ENCODE measurements at regions not wholly inside any gene's neighbourhood (a gene's known extent, or its start where the extent isn't known, plus 50 kb on each side); places are given as distances from the start of the nearest gene placed in this dataset.

DNA sequence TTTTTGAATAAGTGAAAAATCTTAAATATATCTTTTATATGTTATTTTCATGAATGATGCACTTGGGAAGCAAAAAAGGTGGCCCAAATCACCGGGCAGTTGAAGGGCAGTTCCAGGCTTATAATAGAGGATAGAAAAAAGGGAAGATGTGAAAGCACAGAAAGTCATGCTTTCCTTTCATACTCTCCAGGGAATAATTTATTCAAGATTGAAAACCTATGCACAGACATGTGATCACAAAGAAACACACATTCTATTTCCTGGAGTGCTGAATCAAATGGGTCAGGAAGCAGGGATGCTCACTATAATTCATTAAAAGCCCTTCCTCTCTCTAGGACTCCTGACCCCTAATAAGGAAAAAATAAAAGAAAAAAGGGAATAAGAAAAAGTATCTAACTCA, 66.1 kb upstream of the USP38 start:
- Histone ChIP-seq H3K36me3 (no peaks in the 10 kb centered on the region), H3K27ac (no peak overlapping the region), H3K9me3 (no peaks in the 10 kb centered on the region), H3K4me1 (no peaks in the 10 kb centered on the region), H3K4me3 (no peak overlapping the region), H3K27me3 (no peaks in the 10 kb centered on the region)
- 79 to 89% methylated on average over 1 of the region's 1 CpG for WGBS, 2 donors
- TF ChIP-seq, protein P1, sequence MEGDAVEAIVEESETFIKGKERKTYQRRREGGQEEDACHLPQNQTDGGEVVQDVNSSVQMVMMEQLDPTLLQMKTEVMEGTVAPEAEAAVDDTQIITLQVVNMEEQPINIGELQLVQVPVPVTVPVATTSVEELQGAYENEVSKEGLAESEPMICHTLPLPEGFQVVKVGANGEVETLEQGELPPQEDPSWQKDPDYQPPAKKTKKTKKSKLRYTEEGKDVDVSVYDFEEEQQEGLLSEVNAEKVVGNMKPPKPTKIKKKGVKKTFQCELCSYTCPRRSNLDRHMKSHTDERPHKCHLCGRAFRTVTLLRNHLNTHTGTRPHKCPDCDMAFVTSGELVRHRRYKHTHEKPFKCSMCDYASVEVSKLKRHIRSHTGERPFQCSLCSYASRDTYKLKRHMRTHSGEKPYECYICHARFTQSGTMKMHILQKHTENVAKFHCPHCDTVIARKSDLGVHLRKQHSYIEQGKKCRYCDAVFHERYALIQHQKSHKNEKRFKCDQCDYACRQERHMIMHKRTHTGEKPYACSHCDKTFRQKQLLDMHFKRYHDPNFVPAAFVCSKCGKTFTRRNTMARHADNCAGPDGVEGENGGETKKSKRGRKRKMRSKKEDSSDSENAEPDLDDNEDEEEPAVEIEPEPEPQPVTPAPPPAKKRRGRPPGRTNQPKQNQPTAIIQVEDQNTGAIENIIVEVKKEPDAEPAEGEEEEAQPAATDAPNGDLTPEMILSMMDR (IDR thresholded peaks at IDR 0.05), result no peak
- TF ChIP-seq POLR2A (IDR thresholded peaks at IDR 0.05) (no peak), EP300 (IDR thresholded peaks at IDR 0.05) (no peak)
- no peak for DNase-seq (ENCODE audit: low spot score in 2 of 2)

DNA sequence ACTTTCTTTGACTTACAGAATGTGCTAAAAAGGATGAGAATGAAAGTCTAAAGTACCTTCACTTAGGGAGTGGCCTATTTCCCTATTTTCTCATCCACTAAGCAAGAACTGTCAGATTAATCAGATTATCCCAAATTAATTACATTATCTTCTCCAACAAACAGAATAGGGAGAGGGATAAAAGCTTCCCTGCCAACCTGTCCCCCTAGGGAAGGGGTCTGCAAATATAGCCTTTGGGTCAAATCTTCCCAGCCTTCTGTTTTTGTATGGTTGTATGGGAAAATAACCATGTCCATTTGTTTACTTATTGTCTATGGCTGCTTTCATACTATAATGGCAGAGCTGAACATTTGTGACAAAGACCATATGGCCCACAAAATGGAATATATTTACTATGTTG, 57.1 kb upstream of the USP38 start:
- Histone ChIP-seq H3K27ac (no peak overlapping the region), H3K9me3 (no peaks in the 10 kb centered on the region), H3K4me1 (no peaks in the 10 kb centered on the region), H3K27me3 (no peaks in the 10 kb centered on the region), H3K36me3 (no peaks in the 10 kb centered on the region), H3K4me3 (no peak overlapping the region)
- TF ChIP-seq POLR2A (IDR thresholded peaks at IDR 0.05), result no peak
- TF ChIP-seq, protein P1 (IDR thresholded peaks at IDR 0.05), result no peak
- no peak for TF ChIP-seq EP300 (IDR thresholded peaks at IDR 0.05)
- no peak for DNase-seq (ENCODE audit: low spot score in 2 of 2)

DNA sequence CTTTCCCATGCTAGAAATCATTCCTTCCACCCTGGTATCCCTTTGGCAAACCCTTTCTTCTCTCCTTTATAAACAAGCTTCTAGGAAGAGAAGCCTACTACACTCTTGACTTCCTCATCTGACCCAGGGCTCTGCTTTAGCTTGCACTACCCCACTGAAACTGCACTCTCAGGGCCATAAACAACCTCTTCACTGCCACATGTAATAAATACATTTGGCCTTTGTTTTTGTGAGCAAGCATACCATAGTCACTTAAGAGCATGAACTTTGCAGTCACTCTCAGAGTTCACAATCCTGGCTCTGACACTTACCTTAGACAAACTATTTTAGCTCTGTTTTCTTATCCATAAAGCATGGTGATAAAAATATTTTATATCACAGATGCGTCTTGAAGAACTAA, 50.7 kb upstream of the USP38 start:
- TF ChIP-seq, protein P1 (IDR thresholded peaks at IDR 0.05), result no peak
- TF ChIP-seq POLR2A (IDR thresholded peaks at IDR 0.05) (no peak), EP300 (IDR thresholded peaks at IDR 0.05) (no peak)
- no peak overlapping the region for H3K27ac ChIP-seq
- no peaks in the 10 kb centered on the region for H3K27me3 ChIP-seq
- no peaks in the 10 kb centered on the region for H3K36me3 ChIP-seq
- 79 to 89% methylated on average over 1 of the region's 1 CpG for WGBS, 2 donors
- no peak overlapping the region for H3K4me3 ChIP-seq
- H3K4me1 ChIP-seq, result no peaks in the 10 kb centered on the region
- no peak for DNase-seq (ENCODE audit: low spot score in 2 of 2)
- no peaks in the 10 kb centered on the region for H3K9me3 ChIP-seq
